Transverse colon (tissue), 4 donors: ENCODE measurements at regions not wholly inside any gene's neighbourhood (a gene's known extent, or its start where the extent isn't known, plus 50 kb on each side); places are given as distances from the start of the nearest gene placed in this dataset.

Experiments
- POLR2A ChIP-seq: fragments of 450-650 bp; IDR thresholded peaks from one replicate; pipeline ENCODE4 v1.6.1; 2016; ENCODE audit warnings: antibody characterized with exemption, mild to moderate bottlenecking, moderate library complexity
- POLR2AphosphoS5 ChIP-seq, 3 donors: sonication (generic); formaldehyde crosslinking; IDR thresholded peaks; one replicate each; pipeline ENCODE4 v1.6.1; 2016; ENCODE audit warnings: antibody characterized with exemption in 3 of 3
- TF ChIP-seq, protein P1 (sequence below), 5 experiments: fragments of 200-600 bp in 3 of 5; fragments of 450-650 bp in 2 of 5; sonication (generic) in 3 of 5; IDR thresholded peaks; 1 replicate in 2 of 5; 2 replicates in 3 of 5; pipeline ENCODE4 v1.5.1; 2016 to 2017; ENCODE audit warnings: antibody characterized with exemption in 5 of 5, inconsistent platforms in 3 of 5, mild to moderate bottlenecking in 2 of 5, moderate library complexity in 1 of 5

- no peak for TF ChIP-seq POLR2A
- TF ChIP-seq, protein P1, sequence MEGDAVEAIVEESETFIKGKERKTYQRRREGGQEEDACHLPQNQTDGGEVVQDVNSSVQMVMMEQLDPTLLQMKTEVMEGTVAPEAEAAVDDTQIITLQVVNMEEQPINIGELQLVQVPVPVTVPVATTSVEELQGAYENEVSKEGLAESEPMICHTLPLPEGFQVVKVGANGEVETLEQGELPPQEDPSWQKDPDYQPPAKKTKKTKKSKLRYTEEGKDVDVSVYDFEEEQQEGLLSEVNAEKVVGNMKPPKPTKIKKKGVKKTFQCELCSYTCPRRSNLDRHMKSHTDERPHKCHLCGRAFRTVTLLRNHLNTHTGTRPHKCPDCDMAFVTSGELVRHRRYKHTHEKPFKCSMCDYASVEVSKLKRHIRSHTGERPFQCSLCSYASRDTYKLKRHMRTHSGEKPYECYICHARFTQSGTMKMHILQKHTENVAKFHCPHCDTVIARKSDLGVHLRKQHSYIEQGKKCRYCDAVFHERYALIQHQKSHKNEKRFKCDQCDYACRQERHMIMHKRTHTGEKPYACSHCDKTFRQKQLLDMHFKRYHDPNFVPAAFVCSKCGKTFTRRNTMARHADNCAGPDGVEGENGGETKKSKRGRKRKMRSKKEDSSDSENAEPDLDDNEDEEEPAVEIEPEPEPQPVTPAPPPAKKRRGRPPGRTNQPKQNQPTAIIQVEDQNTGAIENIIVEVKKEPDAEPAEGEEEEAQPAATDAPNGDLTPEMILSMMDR (IDR thresholded peaks at IDR 0.05), result no peak
- no peak for TF ChIP-seq POLR2AphosphoS5 (IDR thresholded peaks at IDR 0.05)
These were observed 347.7 kb downstream of the OTUD1 start for GRCh38 chr10:23786594-23786993.
